SK-N-SH treated with all-trans-retinoic acid at 6 μM for 48 hours (cell line): ENCODE measurements at regions not wholly inside any gene's neighbourhood (a gene's known extent, or its start where the extent isn't known, plus 50 kb on each side); places are given as distances from the start of the nearest gene placed in this dataset.
A peak's percentile ranks its signal among the peaks of the same experiment; 100 is the strongest.
"Not testable (repeated sequence)": the region's sequence is repeated elsewhere in the genome, so short reads cannot be mapped to it uniquely, and the experiment has no call there.

Experiments used
- ATAC-seq: fragments of 200-7000 bp; cut with Tn5 transposase; 3 replicates; pipeline ENCODE4 v1.9.1; 2020; ENCODE audit warnings: mild to moderate bottlenecking, moderate library complexity
- ARNTL ChIP-seq: fragments of 450-650 bp; formaldehyde crosslinking; IDR thresholded peaks from 2 replicates; pipeline ENCODE4 v1.5.0; 2020; ENCODE audit warnings: low read depth, mild to moderate bottlenecking, moderate library complexity, borderline replicate concordance
- CSDC2 ChIP-seq: fragments of 250-450 bp; sonication (Bioruptor Pico); IDR thresholded peaks from 2 replicates; pipeline ENCODE4 v1.5.0; 2020; ENCODE audit warnings: mild to moderate bottlenecking, moderate library complexity
- ESRRG ChIP-seq: fragments of 250-450 bp; sonication (Bioruptor Pico); IDR thresholded peaks from 2 replicates; pipeline ENCODE4 v1.6.1; 2021; ENCODE audit warnings: mild to moderate bottlenecking
- GLIS3 ChIP-seq: fragments of 250-450 bp; sonication (Bioruptor Pico); IDR thresholded peaks from 2 replicates; pipeline ENCODE4 v1.5.0; 2020; ENCODE audit warnings: mild to moderate bottlenecking, moderate library complexity
- ISL1 ChIP-seq: fragments of 250-450 bp; sonication (Bioruptor Pico); IDR thresholded peaks from 2 replicates; pipeline ENCODE4 v2.1.2; 2022; ENCODE audit warnings: mild to moderate bottlenecking, moderate library complexity
- SNAI2 ChIP-seq: fragments of 250-450 bp; sonication (Bioruptor Pico); IDR thresholded peaks from 2 replicates; pipeline ENCODE4 v1.5.0; 2020; ENCODE audit warnings: mild to moderate bottlenecking, moderate library complexity
- TCF4 ChIP-seq: fragments of 250-450 bp; sonication (Bioruptor Pico); IDR thresholded peaks from 2 replicates; pipeline ENCODE4 v1.8.0; 2021; ENCODE audit warnings: mild to moderate bottlenecking, moderate library complexity, borderline replicate concordance
- TOX ChIP-seq: fragments of 250-450 bp; sonication (Bioruptor Pico); IDR thresholded peaks from 2 replicates; pipeline ENCODE4 v1.8.0; 2021; ENCODE audit warnings: mild to moderate bottlenecking, moderate library complexity, borderline replicate concordance
- ZC3H10 ChIP-seq: fragments of 250-450 bp; sonication (Bioruptor Pico); IDR thresholded peaks from 2 replicates; pipeline ENCODE4 v1.5.1; 2021; ENCODE audit warnings: mild to moderate bottlenecking, moderate library complexity
- ZFP3 ChIP-seq: fragments of 250-450 bp; sonication (Bioruptor Pico); IDR thresholded peaks from 2 replicates; pipeline ENCODE4 v1.5.0; 2020; ENCODE audit warnings: mild to moderate bottlenecking, moderate library complexity
- ZFP30 ChIP-seq: fragments of 450-650 bp; formaldehyde crosslinking; IDR thresholded peaks from 2 replicates; pipeline ENCODE4 v1.5.0; 2022; ENCODE audit warnings: mild to moderate bottlenecking, moderate library complexity
- ZNF70 ChIP-seq: fragments of 450-650 bp; formaldehyde crosslinking; IDR thresholded peaks from 2 replicates; pipeline ENCODE4 v1.5.0; 2020; ENCODE audit warnings: mild to moderate bottlenecking, moderate library complexity
- ZNF8 ChIP-seq: fragments of 450-650 bp; formaldehyde crosslinking; IDR thresholded peaks from 2 replicates; pipeline ENCODE4 v1.5.0; 2020; ENCODE audit warnings: mild to moderate bottlenecking, moderate library complexity
- TF ChIP-seq, protein P1 (sequence below): fragments of 250-450 bp; sonication (Bioruptor Pico); IDR thresholded peaks from 2 replicates; pipeline ENCODE4 v1.5.1; 2020; ENCODE audit warnings: low read depth, mild to moderate bottlenecking, moderate library complexity
- TF ChIP-seq, protein P2 (sequence below): fragments of 250-450 bp; sonication (Bioruptor Pico); IDR thresholded peaks from 2 replicates; pipeline ENCODE4 v1.5.1; 2021; ENCODE audit warnings: mild to moderate bottlenecking, moderate library complexity
- TF ChIP-seq, protein P3 (sequence below): fragments of 250-450 bp; sonication (Bioruptor Pico); IDR thresholded peaks from 2 replicates; pipeline ENCODE4 v1.8.0; 2020; ENCODE audit warnings: mild to moderate bottlenecking, moderate library complexity, borderline replicate concordance
- TF ChIP-seq, protein P4 (sequence below): fragments of 250-450 bp; sonication (Bioruptor Pico); IDR thresholded peaks from 2 replicates; pipeline ENCODE4 v1.8.0; 2021; ENCODE audit warnings: low read depth, mild to moderate bottlenecking, moderate library complexity, borderline replicate concordance

DNA sequence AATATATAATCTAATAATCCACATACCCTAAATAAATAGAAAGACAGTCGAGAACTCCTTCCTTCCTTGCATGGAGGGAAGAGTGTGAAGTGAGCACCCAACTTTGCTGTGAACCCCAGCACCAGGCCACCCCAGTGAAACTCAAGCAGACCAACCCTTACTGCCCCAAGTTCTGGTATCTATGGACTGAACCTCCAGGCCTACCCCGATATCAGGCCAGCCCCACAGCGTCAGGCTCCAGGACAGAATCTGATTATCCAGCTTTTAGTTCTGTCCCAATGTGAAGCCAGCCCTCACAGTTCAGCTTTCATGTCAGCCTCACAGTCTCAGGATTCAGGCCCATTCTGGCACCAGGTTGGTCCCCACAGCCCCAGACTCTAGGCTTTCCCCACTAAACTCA is 1617.2 kb upstream of the AGA start:
- no peak for ATAC-seq
- TF ChIP-seq, protein P1, sequence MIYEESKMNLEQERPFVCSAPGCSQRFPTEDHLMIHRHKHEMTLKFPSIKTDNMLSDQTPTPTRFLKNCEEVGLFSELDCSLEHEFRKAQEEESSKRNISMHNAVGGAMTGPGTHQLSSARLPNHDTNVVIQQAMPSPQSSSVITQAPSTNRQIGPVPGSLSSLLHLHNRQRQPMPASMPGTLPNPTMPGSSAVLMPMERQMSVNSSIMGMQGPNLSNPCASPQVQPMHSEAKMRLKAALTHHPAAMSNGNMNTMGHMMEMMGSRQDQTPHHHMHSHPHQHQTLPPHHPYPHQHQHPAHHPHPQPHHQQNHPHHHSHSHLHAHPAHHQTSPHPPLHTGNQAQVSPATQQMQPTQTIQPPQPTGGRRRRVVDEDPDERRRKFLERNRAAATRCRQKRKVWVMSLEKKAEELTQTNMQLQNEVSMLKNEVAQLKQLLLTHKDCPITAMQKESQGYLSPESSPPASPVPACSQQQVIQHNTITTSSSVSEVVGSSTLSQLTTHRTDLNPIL: no peak
- TF ChIP-seq ZC3H10 (CRISPR knock-in tag) (no peak), CSDC2 (CRISPR knock-in tag) (no peak), ESRRG (no peak), ZNF70 (CRISPR knock-in tag) (no peak), TCF4 (CRISPR knock-in tag) (no peak)

DNA sequence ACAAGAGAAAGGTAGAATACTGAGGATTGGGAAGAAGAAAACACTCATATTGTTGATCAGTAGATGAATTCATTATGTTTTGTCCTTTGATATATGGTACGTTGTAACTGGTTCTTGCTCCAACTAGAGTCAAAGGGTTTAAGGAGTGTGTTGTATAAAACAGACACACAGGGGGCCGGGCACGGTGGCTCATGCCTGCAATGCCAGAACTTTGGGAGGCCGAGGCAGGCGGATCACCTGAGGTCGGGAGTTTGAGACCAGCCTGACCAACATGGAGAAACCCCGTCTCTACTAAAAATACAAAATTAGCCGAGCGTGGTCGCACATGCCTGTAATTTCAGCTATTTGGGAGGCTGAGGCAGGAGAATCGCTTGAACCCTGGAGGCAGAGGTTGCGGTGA is 1624.0 kb upstream of the AGA start:
- not testable (repeated sequence) for ATAC-seq

DNA sequence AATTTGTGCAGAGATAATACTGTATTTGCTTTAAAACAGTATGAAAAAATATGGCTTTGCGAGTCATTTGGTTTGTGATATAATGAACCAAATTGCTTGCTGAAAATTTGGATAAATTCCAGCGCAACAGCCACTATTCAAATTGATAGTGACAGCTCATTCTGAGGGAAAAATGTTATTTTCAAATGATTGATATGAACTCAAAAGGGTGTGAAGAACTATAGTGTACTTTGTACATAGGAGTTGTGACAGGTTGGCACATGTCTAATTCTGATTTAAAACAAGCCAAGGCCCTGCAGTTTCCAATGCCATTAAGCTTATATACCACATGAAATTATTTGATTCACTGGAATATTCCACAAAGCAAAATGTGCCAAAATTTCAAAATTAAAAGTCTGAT is 1628.9 kb upstream of the AGA start:
- ATAC-seq: no peak
- TF ChIP-seq GLIS3 (CRISPR knock-in tag) (no peak), ZC3H10 (CRISPR knock-in tag) (no peak), ZNF70 (CRISPR knock-in tag) (no peak)

DNA sequence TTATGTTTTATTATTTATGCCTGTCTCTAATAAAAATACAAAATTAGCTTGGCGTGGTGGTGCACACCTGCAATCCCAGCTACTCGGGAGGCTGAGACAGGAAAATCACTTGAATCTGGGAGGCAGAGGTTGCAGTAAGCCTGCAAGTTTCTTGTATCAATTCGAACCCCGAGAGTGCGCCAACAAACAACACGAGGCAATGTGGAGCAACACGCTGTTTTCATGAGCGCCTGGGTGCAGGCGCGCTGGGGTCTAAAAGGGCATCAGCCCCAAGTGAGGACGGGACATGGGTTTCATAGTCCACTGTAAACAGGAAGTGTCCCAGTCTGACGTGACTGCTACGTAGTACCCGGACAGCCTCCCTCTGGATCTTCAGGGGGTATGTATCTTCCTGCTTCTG is 1634.6 kb upstream of the AGA start:
- ATAC-seq: no peak
- no peak for TF ChIP-seq SNAI2 (CRISPR knock-in tag)
- no peak for TF ChIP-seq TCF4 (CRISPR knock-in tag)
- TF ChIP-seq ZNF70 (CRISPR knock-in tag): no peak
- no peak for TF ChIP-seq ZC3H10 (CRISPR knock-in tag)
- TF ChIP-seq, protein P2, sequence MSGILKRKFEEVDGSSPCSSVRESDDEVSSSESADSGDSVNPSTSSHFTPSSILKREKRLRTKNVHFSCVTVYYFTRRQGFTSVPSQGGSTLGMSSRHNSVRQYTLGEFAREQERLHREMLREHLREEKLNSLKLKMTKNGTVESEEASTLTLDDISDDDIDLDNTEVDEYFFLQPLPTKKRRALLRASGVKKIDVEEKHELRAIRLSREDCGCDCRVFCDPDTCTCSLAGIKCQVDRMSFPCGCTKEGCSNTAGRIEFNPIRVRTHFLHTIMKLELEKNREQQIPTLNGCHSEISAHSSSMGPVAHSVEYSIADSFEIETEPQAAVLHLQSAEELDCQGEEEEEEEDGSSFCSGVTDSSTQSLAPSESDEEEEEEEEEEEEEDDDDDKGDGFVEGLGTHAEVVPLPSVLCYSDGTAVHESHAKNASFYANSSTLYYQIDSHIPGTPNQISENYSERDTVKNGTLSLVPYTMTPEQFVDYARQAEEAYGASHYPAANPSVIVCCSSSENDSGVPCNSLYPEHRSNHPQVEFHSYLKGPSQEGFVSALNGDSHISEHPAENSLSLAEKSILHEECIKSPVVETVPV (CRISPR knock-in tag): no peak
- no peak for TF ChIP-seq TOX (CRISPR knock-in tag)
- TF ChIP-seq ZNF8: no peak
- no peak for TF ChIP-seq ESRRG
- no peak for TF ChIP-seq CSDC2 (CRISPR knock-in tag)
- TF ChIP-seq ZFP30 (CRISPR knock-in tag): no peak
- TF ChIP-seq, protein P3, sequence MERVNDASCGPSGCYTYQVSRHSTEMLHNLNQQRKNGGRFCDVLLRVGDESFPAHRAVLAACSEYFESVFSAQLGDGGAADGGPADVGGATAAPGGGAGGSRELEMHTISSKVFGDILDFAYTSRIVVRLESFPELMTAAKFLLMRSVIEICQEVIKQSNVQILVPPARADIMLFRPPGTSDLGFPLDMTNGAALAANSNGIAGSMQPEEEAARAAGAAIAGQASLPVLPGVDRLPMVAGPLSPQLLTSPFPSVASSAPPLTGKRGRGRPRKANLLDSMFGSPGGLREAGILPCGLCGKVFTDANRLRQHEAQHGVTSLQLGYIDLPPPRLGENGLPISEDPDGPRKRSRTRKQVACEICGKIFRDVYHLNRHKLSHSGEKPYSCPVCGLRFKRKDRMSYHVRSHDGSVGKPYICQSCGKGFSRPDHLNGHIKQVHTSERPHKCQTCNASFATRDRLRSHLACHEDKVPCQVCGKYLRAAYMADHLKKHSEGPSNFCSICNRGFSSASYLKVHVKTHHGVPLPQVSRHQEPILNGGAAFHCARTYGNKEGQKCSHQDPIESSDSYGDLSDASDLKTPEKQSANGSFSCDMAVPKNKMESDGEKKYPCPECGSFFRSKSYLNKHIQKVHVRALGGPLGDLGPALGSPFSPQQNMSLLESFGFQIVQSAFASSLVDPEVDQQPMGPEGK (CRISPR knock-in tag): no peak
- TF ChIP-seq ZFP3 (CRISPR knock-in tag): no peak
- TF ChIP-seq, protein P4, sequence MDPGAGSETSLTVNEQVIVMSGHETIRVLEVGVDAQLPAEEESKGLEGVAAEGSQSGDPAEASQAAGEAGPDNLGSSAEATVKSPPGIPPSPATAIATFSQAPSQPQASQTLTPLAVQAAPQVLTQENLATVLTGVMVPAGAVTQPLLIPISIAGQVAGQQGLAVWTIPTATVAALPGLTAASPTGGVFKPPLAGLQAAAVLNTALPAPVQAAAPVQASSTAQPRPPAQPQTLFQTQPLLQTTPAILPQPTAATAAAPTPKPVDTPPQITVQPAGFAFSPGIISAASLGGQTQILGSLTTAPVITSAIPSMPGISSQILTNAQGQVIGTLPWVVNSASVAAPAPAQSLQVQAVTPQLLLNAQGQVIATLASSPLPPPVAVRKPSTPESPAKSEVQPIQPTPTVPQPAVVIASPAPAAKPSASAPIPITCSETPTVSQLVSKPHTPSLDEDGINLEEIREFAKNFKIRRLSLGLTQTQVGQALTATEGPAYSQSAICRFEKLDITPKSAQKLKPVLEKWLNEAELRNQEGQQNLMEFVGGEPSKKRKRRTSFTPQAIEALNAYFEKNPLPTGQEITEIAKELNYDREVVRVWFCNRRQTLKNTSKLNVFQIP (CRISPR knock-in tag): no peak
- TF ChIP-seq ISL1 (CRISPR knock-in tag): no peak

DNA sequence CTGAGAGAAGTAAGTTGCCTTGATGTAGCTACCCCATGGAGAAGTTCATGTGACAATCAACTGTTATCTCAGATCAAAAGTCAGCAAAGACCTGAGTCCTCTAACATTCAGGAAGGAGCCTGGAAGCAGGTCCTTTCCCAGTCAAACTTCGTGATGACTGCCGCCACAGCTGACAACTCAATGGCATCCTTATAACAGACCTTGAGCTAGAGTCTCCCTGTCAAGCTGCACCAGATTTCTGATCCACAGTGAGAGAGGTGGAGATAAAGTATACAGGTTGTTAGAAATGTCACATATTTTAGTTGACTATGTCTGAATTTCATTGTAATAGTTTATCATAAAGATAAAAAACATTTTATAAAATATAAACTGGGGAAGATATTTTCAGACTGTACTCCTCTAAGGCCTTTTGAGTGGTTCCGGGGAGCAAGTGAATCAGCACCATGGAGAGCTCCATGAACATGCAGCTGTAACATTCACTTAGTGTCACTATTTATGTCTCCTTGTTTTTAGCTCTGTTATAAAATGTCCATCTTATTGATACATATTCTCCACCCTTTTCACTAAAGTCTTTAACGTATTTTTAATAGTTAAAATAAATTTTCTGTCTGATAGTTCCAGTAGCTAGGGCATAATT is 1653.5 kb upstream of the AGA start:
- TF ChIP-seq, protein P4 (CRISPR knock-in tag): no peak
- ATAC-seq: no peak

DNA sequence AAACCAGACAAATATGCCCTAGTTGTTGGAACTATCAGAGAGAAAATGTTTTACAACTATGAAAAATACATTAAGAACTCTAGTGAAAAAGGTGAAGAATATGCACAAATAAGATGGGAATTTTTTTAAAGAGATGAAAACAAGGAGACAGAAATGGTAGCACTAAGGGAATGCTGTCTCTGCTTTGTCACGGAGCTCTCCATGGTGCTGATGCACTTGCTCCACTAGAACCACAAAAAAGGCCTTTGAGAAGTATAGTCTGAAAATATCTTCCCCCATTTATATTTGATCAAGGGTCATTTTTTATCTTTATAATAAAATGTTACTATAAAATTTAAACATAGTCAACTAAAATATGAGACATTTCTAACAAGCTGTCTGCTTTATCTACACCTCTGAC is 1655.5 kb upstream of the AGA start:
- TF ChIP-seq CSDC2 (CRISPR knock-in tag) (0 out of 2 replicates have a peak, but pooled peaks have one; percentile 48), ZNF8 (no peak), ARNTL (CRISPR knock-in tag) (no peak)
- ATAC-seq: no peak
